Heart right ventricle (tissue), 16 donors: ENCODE measurements at regions not wholly inside any gene's neighbourhood (a gene's known extent, or its start where the extent isn't known, plus 50 kb on each side); places are given as distances from the start of the nearest gene placed in this dataset.

Experiments used
- ATAC-seq, 8 donors: fragments of 200-7000 bp; cut with Tn5 transposase; one replicate each; pipeline ENCODE4 v1.9.1; 2020; ENCODE audit warnings: mild to moderate bottlenecking in 8 of 8, moderate library complexity in 8 of 8, moderate number of reproducible peaks in 1 of 8
- DNase-seq, 2 donors: peaks; one replicate each; pipeline ENCODE4 v3.0.0-alpha.2; 2020
- H3K27ac ChIP-seq, 10 donors: fragments of 200-600 bp; sonication (generic) in 2 of 10; one replicate each; pipeline versions ENCODE4 v1.5.0 to v1.8.0; 2020 to 2022; ENCODE audit warnings: mild to moderate bottlenecking in 3 of 10
- H3K27me3 ChIP-seq, 7 donors: fragments of 200-600 bp; one replicate each; pipeline ENCODE4 v1.8.0; 2021 to 2022; ENCODE audit warnings: mild to moderate bottlenecking in 2 of 7
- H3K36me3 ChIP-seq, 9 donors: fragments of 200-600 bp; sonication (generic) in 1 of 9; one replicate each; pipeline versions ENCODE4 v1.5.0 to v1.8.0; 2020 to 2022; ENCODE audit warnings: mild to moderate bottlenecking in 2 of 9
- H3K4me1 ChIP-seq, 9 donors: fragments of 200-600 bp; sonication (generic) in 1 of 9; one replicate each; pipeline versions ENCODE4 v1.5.0 to v1.8.0; 2020 to 2022; ENCODE audit warnings: mild to moderate bottlenecking in 4 of 9
- H3K4me3 ChIP-seq, 10 donors: fragments of 200-600 bp; sonication (generic) in 2 of 10; one replicate each; pipeline versions ENCODE4 v1.5.0 to v1.8.0; 2020 to 2022; ENCODE audit warnings: mild to moderate bottlenecking in 7 of 10, moderate library complexity in 2 of 10
- H3K9me3 ChIP-seq, 11 donors: fragments of 200-600 bp in 10 of 11; sonication (generic) in 2 of 11; one replicate each; pipeline versions ENCODE4 v1.5.0 to v1.8.0; 2013 to 2022; ENCODE audit warnings: mild to moderate bottlenecking in 2 of 11, control low read depth in 1 of 11, moderate library complexity in 1 of 11
- WGBS, 2 donors: extraction: QIAGEN DNeasy Blood & Tissue Kit; methylation state at CpG; one replicate each; pipeline ENCODE4 v1.1.7; 2013; ENCODE audit warnings: inconsistent platforms in 1 of 2; 5-methylcytosine and 5-hydroxymethylcytosine counted together
- intact Hi-C, 10 donors: fragments of 100-400 bp; cut with DNase I; formaldehyde crosslinking; loops; one replicate each; pipeline versions ENCODE4 v1.11.1 to v1.14.2; 2022
- TF ChIP-seq, protein P1 (sequence below), 9 donors: fragments of 200-600 bp; sonication (generic) in 2 of 9; IDR thresholded peaks; one replicate each; pipeline versions ENCODE4 v1.5.0 to v1.8.0; 2021 to 2022; ENCODE audit warnings: antibody characterized with exemption in 9 of 9, mild to moderate bottlenecking in 5 of 9, moderate library complexity in 1 of 9
- donor health status: Arrhythmogenic right ventricular cardiomyopathy.
- donor health status: ischemic (EF 13 %, LVEDD 7.1; RV severe dilation, severe dysfunction).
- donor health status: healthy with polysubstance abuse.
- donor health status: DM: no; HTN: yes; CAD: no.
- donor health status: DM: no; HTN: no; CAD: no.
- donor health status: ischemic (EF 25% LVEDD 6.9; RV normal size, moderate dysfunction).
- donor health status: ischemic (EF 25% LVEDD 5.7; RV mildly dilated, moderate dysfunction).
- donor health status: healthy.
- donor health status: DM: yes; HTN: yes; CAD: no.
- donor health status: Ischemic cardiomyopathy.
- donor health status: ischemic (EF 35%, LVEDD 5.7; RV mildly dilated, moderate dysfunction).
- donor health status: nonischemic (EF 11% LVEDD 7.7; RV severe dilation, severe dysfunction).
- donor health status: DM: yes; HTN: yes; CAD: no.
- donor health status: PGD.
- donor health status: ischemic (EF 29% LVEDD 5.4; RV normal size, mild dysfunction).
- donor health status: nonischemic (EF 23%, LVEDD 6.1; RV moderate dilation, normal function).

GRCh38 chr5:62690421-62690820 is 111.8 kb downstream of the LRRC70 start:
- Histone ChIP-seq H3K4me1 (peaks cover 0 to 26% (median 13%) of the 10 kb centered on the region in 9 donors), H3K27ac (peak overlapping the region in 4 of 10 donors; percentile 41 to 77 (median 58)), H3K9me3 (peaks cover 0 to 7% (median 0%) of the 10 kb centered on the region in 11 donors), H3K27me3 (no peaks in the 10 kb centered on the region), H3K4me3 (peak overlapping the region in 1 of 10 donors; percentile 41), H3K36me3 (no peaks in the 10 kb centered on the region)
- TF ChIP-seq, protein P1, sequence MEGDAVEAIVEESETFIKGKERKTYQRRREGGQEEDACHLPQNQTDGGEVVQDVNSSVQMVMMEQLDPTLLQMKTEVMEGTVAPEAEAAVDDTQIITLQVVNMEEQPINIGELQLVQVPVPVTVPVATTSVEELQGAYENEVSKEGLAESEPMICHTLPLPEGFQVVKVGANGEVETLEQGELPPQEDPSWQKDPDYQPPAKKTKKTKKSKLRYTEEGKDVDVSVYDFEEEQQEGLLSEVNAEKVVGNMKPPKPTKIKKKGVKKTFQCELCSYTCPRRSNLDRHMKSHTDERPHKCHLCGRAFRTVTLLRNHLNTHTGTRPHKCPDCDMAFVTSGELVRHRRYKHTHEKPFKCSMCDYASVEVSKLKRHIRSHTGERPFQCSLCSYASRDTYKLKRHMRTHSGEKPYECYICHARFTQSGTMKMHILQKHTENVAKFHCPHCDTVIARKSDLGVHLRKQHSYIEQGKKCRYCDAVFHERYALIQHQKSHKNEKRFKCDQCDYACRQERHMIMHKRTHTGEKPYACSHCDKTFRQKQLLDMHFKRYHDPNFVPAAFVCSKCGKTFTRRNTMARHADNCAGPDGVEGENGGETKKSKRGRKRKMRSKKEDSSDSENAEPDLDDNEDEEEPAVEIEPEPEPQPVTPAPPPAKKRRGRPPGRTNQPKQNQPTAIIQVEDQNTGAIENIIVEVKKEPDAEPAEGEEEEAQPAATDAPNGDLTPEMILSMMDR (IDR thresholded peaks at IDR 0.05) = no peak
- WGBS, 2 donors = 80 to 84% methylated on average over 6 of the region's 6 CpGs
- DNase-seq = no peak
- intact Hi-C loops = no loop called here
- ATAC-seq = no peak

- 58 to 71% methylated on average over 9 of the region's 9 CpGs for WGBS, 2 donors
- H3K9me3 ChIP-seq = peaks cover 0 to 7% (median 0%) of the 10 kb centered on the region in 11 donors
- intact Hi-C loops = no loop called here
- H3K36me3 ChIP-seq = no peaks in the 10 kb centered on the region
- peak overlapping the region in 4 of 10 donors; percentile 41 to 77 (median 58) for H3K27ac ChIP-seq
- no peaks in the 10 kb centered on the region for H3K27me3 ChIP-seq
- ATAC-seq = peak in 3 of 8 donors; percentile 7 to 59 (median 31)
- DNase-seq = no peak
- TF ChIP-seq, protein P1 (IDR thresholded peaks at IDR 0.05) = no peak
- H3K4me3 ChIP-seq = peak overlapping the region in 6 of 10 donors; percentile 0 to 41 (median 26)
- H3K4me1 ChIP-seq = peaks cover 0 to 33% (median 13%) of the 10 kb centered on the region in 9 donors
Measured at GRCh38 chr5:62689599-62690368, 111.2 kb downstream of the LRRC70 start.

DNA sequence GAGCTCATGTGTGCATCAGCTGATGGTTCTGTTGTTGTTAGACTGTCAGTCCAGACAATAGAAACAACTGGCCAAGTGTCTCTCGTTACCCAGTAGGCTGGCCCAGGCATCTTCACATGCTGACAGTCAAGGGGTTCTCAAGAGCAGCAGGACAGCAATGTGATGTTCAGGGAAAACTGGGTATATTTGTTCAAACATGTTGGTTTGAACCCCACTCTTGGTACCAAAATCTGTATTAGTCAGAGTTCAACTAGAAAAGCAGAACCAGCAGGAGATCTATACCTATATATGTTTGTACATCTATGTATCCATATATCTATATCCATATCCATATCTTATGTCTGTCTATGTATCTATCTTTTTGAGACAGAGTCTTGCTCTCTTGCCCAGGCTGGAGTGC is 108.1 kb downstream of the LRRC70 start:
- H3K4me1 ChIP-seq = peaks cover 0 to 40% (median 13%) of the 10 kb centered on the region in 9 donors
- 92 to 96% methylated on average over 1 of the region's 1 CpG for WGBS, 2 donors
- H3K27me3 ChIP-seq = no peaks in the 10 kb centered on the region
- H3K27ac ChIP-seq = no peak overlapping the region
- no peak overlapping the region for H3K4me3 ChIP-seq
- H3K9me3 ChIP-seq = peaks cover 0 to 7% (median 0%) of the 10 kb centered on the region in 11 donors
- ATAC-seq (no peak), DNase-seq (no peak)
- TF ChIP-seq, protein P1 (IDR thresholded peaks at IDR 0.05) = no peak
- H3K36me3 ChIP-seq = no peaks in the 10 kb centered on the region
- intact Hi-C loops = no loop called here

DNA sequence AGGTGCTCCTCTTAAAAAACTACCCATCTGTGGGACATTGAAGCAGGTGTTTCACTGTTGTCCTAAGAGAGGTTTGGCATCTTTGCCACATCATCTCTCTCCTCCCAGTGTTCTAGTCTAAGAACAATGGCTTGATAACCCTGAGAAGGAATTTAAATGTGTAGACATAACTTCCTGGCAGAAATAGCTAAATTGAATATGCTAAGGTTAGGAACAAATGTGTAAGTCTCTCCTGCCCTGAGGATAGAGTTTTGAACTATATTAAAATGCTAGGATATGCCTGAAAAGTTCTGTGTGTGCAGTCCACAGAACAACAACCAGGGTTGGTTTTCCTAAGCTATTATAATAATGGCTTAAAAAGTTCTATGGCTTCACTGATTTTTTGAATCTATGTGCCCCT is 106.6 kb downstream of the LRRC70 start:
- Histone ChIP-seq H3K36me3 (no peaks in the 10 kb centered on the region), H3K27ac (no peak overlapping the region), H3K4me1 (peaks cover 0 to 36% (median 10%) of the 10 kb centered on the region in 9 donors), H3K27me3 (no peaks in the 10 kb centered on the region), H3K4me3 (no peak overlapping the region), H3K9me3 (peaks cover 0 to 7% (median 0%) of the 10 kb centered on the region in 11 donors)
- intact Hi-C loops = no loop called here
- DNase-seq (no peak), ATAC-seq (no peak)
- TF ChIP-seq, protein P1 (IDR thresholded peaks at IDR 0.05) = no peak
